ENCODE measurements at regions not wholly inside any gene's neighbourhood (a gene's known extent, or its start where the extent isn't known, plus 50 kb on each side); places are given as distances from the start of the nearest gene placed in this dataset.

- Mint-ChIP-seq H3K27me3 (ENCODE audit: low read depth) (no peaks in the 10 kb centered on the region; the same call in 1 of the 2 replicates), H3K27ac (no peak overlapping the region), H3K4me3 (no peak overlapping the region), H3K36me3 (no peaks in the 10 kb centered on the region), H3K4me1 (peaks cover 52% of the 10 kb centered on the region), H3K9me3 (no peaks in the 10 kb centered on the region)
- ATAC-seq, result no peak
- ChIA-PET POLR2A (no interaction called here), CTCF (interaction anchor here (1.3 kb wide), 1 partner anchor 126 kb away, joined by 3 read pairs; no protein-coding TSS in a partner anchor)
- no peak for DNase-seq (ENCODE audit: low spot score)
- TF ChIP-seq ZNF425 (CRISPR knock-in tag; conservative IDR thresholded peaks at IDR 0.05) (no peak), CTCF (IDR thresholded peaks at IDR 0.05) (no peak), MAX (CRISPR knock-in tag; IDR thresholded peaks at IDR 0.05) (no peak), E2F5 (CRISPR knock-in tag; IDR thresholded peaks at IDR 0.05) (no peak), CREM (CRISPR knock-in tag; IDR thresholded peaks at IDR 0.05) (no peak), ZNF138 (CRISPR knock-in tag; conservative IDR thresholded peaks at IDR 0.05) (no peak), TP53 (CRISPR knock-in tag; IDR thresholded peaks at IDR 0.05) (no peak)
Measured at GRCh38 chr17:6244796-6245195, 174.6 kb downstream of the WSCD1 start.

GRCh38 chr17:6244253-6244652, 174.1 kb downstream of the WSCD1 start:
- no peak overlapping the region for H3K27ac Mint-ChIP-seq
- peaks cover 54% of the 10 kb centered on the region for H3K4me1 Mint-ChIP-seq
- no peak for TF ChIP-seq RORB (CRISPR knock-in tag; IDR thresholded peaks at IDR 0.05)
- H3K36me3 Mint-ChIP-seq, result no peaks in the 10 kb centered on the region
- no peaks in the 10 kb centered on the region; the same call in 1 of the 2 replicates for H3K27me3 Mint-ChIP-seq (ENCODE audit: low read depth)
- DNase-seq (ENCODE audit: low spot score) (no peak), ATAC-seq (no peak)
- H3K4me3 Mint-ChIP-seq, result no peak overlapping the region
- CTCF ChIA-PET, result interaction anchor here (1.3 kb wide), 1 partner anchor 126 kb away, joined by 3 read pairs; no protein-coding TSS in a partner anchor
- no peaks in the 10 kb centered on the region for H3K9me3 Mint-ChIP-seq
- POLR2A ChIA-PET, result no interaction called here

GRCh38 chr17:6243186-6243585, 173.0 kb downstream of the WSCD1 start:
- no peak for DNase-seq (ENCODE audit: low spot score)
- Mint-ChIP-seq H3K36me3 (no peaks in the 10 kb centered on the region), H3K4me1 (peaks cover 58% of the 10 kb centered on the region), H3K9me3 (no peaks in the 10 kb centered on the region), H3K27ac (no peak overlapping the region), H3K4me3 (no peak overlapping the region), H3K27me3 (ENCODE audit: low read depth) (no peaks in the 10 kb centered on the region; the same call in 1 of the 2 replicates)
- ChIA-PET POLR2A (no interaction called here), CTCF (no interaction called here)
- ATAC-seq, result no peak
- TF ChIP-seq NR2C2 (CRISPR knock-in tag; IDR thresholded peaks at IDR 0.05) (no peak), CREB1 (CRISPR knock-in tag; IDR thresholded peaks at IDR 0.05) (no peak), USF2 (CRISPR knock-in tag; IDR thresholded peaks at IDR 0.05) (no peak), CTCF (IDR thresholded peaks at IDR 0.05) (no peak), ELF4 (CRISPR knock-in tag; IDR thresholded peaks at IDR 0.05; ENCODE audit: low read depth) (no peak), FOXP4 (CRISPR knock-in tag; IDR thresholded peaks at IDR 0.05) (no peak), TEAD4 (CRISPR knock-in tag; IDR thresholded peaks at IDR 0.05) (no peak), JUN (CRISPR knock-in tag; IDR thresholded peaks at IDR 0.05) (no peak), SMAD4 (CRISPR knock-in tag; IDR thresholded peaks at IDR 0.05) (no peak), KAT7 (CRISPR knock-in tag; IDR thresholded peaks at IDR 0.05; ENCODE audit: borderline replicate concordance) (no peak), ZNF416 (CRISPR knock-in tag; IDR thresholded peaks at IDR 0.05) (no peak), ZNF121 (CRISPR knock-in tag; IDR thresholded peaks at IDR 0.05) (no peak), ATF3 (CRISPR knock-in tag; conservative IDR thresholded peaks at IDR 0.05) (no peak), ERG (CRISPR knock-in tag; IDR thresholded peaks at IDR 0.05) (no peak), FOXK1 (CRISPR knock-in tag; IDR thresholded peaks at IDR 0.05) (no peak)
